Panc1 (cell line): ENCODE measurements at regions not wholly inside any gene's neighbourhood (a gene's known extent, or its start where the extent isn't known, plus 50 kb on each side); places are given as distances from the start of the nearest gene placed in this dataset.
"Not testable (repeated sequence)": the region's sequence is repeated elsewhere in the genome, so short reads cannot be mapped to it uniquely, and the experiment has no call there.

Source experiments
- CTCF ChIP-seq: fragments of 450-650 bp; IDR thresholded peaks from 2 replicates; pipeline ENCODE4 v1.5.1; 2017; ENCODE audit warnings: mild to moderate bottlenecking
- TCF7L2 ChIP-seq: IDR thresholded peaks from 2 replicates; pipeline ENCODE4 v1.6.1; 2011; ENCODE audit warnings: mild to moderate bottlenecking, low read depth, low read length, inconsistent platforms

DNA sequence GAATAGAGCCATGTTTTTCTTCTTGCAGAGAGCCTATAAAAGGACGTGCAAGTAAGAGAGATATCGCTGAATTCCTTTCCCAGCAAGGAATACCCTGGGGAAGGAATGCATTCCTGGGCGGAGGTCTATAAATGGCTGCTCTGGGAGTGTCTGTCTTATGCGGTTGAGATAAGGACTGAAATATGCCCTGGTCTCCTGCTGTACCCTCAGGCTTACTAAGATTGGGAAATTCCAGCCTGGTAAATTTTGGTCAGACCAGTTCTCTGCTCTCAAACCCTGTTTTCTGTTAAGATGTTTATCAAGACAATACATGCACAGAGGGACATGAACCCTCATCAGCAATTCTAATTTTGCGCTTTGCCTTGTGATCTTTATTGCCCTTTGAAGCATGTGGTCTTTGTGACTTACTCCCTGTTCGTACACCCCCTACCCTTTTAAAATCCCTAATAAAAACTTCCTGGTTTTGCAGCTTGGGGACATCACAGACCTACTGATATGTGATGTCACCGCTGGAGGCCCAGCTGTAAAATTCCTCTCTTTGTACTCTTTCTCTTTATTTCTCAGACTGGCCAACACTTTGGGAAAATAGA lies 191.2 kb upstream of the ZNF804A start:
- TF ChIP-seq CTCF, TCF7L2: not testable (repeated sequence)
